Liver (tissue), 8 donors: ENCODE measurements at regions not wholly inside any gene's neighbourhood (a gene's known extent, or its start where the extent isn't known, plus 50 kb on each side); places are given as distances from the start of the nearest gene placed in this dataset.

ENCODE experiments used
- DNase-seq: peaks from one replicate; pipeline ENCODE4 v3.0.0-alpha.2; 2017; ENCODE audit warnings: low spot score
- H3K27ac ChIP-seq, 2 donors: one replicate each; pipeline ENCODE4 v1.7.0; 2013; ENCODE audit warnings: inconsistent platforms in 2 of 2, low read length in 2 of 2, control low read depth in 1 of 2, low read depth in 1 of 2, mild to moderate bottlenecking in 1 of 2
- H3K27me3 ChIP-seq, 4 donors: one replicate each; pipeline versions ENCODE4 v1.6.1 to v1.7.0; 2013; ENCODE audit warnings: low read length in 3 of 4, inconsistent platforms in 1 of 4, mild to moderate bottlenecking in 1 of 4, moderate library complexity in 1 of 4; ENCODE audit not compliant: control insufficient read depth in 4 of 4, insufficient read depth in 4 of 4
- H3K36me3 ChIP-seq, 4 donors: one replicate each; pipeline versions ENCODE4 v1.6.1 to v1.7.0; 2013; ENCODE audit warnings: low read length in 3 of 4, mild to moderate bottlenecking in 3 of 4, low read depth in 1 of 4, moderate library complexity in 1 of 4; ENCODE audit not compliant: control insufficient read depth in 4 of 4, insufficient read depth in 3 of 4
- H3K4me1 ChIP-seq, 4 donors: one replicate each; pipeline versions ENCODE4 v1.6.1 to v1.7.0; 2013; ENCODE audit warnings: low read length in 3 of 4, mild to moderate bottlenecking in 3 of 4, moderate library complexity in 1 of 4; ENCODE audit not compliant: control insufficient read depth in 4 of 4, insufficient read depth in 4 of 4
- H3K4me3 ChIP-seq, 3 donors: one replicate each; pipeline versions ENCODE4 v1.6.1 to v1.7.0; 2013; ENCODE audit warnings: low read length in 3 of 3, control low read depth in 1 of 3, low read depth in 1 of 3, mild to moderate bottlenecking in 1 of 3
- H3K9ac ChIP-seq, 2 donors: one replicate each; pipeline ENCODE4 v1.7.0; 2013; ENCODE audit warnings: low read length in 2 of 2, mild to moderate bottlenecking in 2 of 2, moderate library complexity in 2 of 2, control low read depth in 1 of 2, low read depth in 1 of 2
- H3K9me3 ChIP-seq, 4 donors: one replicate each; pipeline versions ENCODE4 v1.6.1 to v1.7.0; 2013; ENCODE audit warnings: low read length in 3 of 4; ENCODE audit not compliant: control insufficient read depth in 4 of 4
- CTCF ChIP-seq: fragments of 150-350 bp; IDR thresholded peaks from 2 replicates; pipeline ENCODE4 v1.5.1; 2017; ENCODE audit warnings: improper control_type of control experiment, low read depth, low read length; ENCODE audit not compliant: missing input control
- EGR1 ChIP-seq, 2 donors: IDR thresholded peaks; 2 replicates each; pipeline ENCODE4 v1.6.1; 2016 to 2018; ENCODE audit warnings: antibody characterized with exemption in 2 of 2, low read depth in 2 of 2
- FOXA1 ChIP-seq: IDR thresholded peaks from 2 replicates; pipeline ENCODE4 v1.6.1; 2016; ENCODE audit warnings: antibody characterized with exemption
- FOXA2 ChIP-seq: IDR thresholded peaks from 2 replicates; pipeline ENCODE4 v1.6.1; 2016; ENCODE audit warnings: antibody characterized with exemption
- GABPA ChIP-seq, 2 donors: IDR thresholded peaks in 1 of 2; conservative IDR thresholded peaks in 1 of 2; 2 replicates each; pipeline ENCODE4 v1.6.1; 2016; ENCODE audit warnings: antibody characterized with exemption in 2 of 2, mild to moderate bottlenecking in 1 of 2, moderate library complexity in 1 of 2
- HNF4A ChIP-seq, 2 donors: conservative IDR thresholded peaks; 2 replicates each; pipeline ENCODE4 v1.6.1; 2016; ENCODE audit warnings: antibody characterized with exemption in 2 of 2, mild to moderate bottlenecking in 2 of 2
- HNF4G ChIP-seq: IDR thresholded peaks from 2 replicates; pipeline ENCODE4 v1.6.1; 2016; ENCODE audit warnings: antibody characterized with exemption
- JUND ChIP-seq, 2 donors: IDR thresholded peaks; 2 replicates each; pipeline ENCODE4 v1.6.1; 2016; ENCODE audit warnings: antibody characterized with exemption in 2 of 2
- NR2F2 ChIP-seq: IDR thresholded peaks from 2 replicates; pipeline ENCODE4 v1.6.1; 2016; ENCODE audit warnings: antibody characterized with exemption
- RAD21 ChIP-seq, 2 donors: IDR thresholded peaks; 2 replicates each; pipeline ENCODE4 v1.6.1; 2016; ENCODE audit warnings: antibody characterized with exemption in 2 of 2, mild to moderate bottlenecking in 2 of 2
- RXRA ChIP-seq, 2 donors: IDR thresholded peaks; 2 replicates each; pipeline ENCODE4 v1.6.1; 2017 to 2018; ENCODE audit warnings: antibody characterized with exemption in 2 of 2, mild to moderate bottlenecking in 1 of 2
- SP1 ChIP-seq: IDR thresholded peaks from 2 replicates; pipeline ENCODE4 v1.6.1; 2018; ENCODE audit warnings: antibody characterized with exemption, mild to moderate bottlenecking
- TAF1 ChIP-seq: conservative IDR thresholded peaks from 2 replicates; pipeline ENCODE4 v1.6.1; 2016; ENCODE audit warnings: antibody characterized with exemption, mild to moderate bottlenecking
- YY1 ChIP-seq: IDR thresholded peaks from 2 replicates; pipeline ENCODE4 v1.6.1; 2016; ENCODE audit warnings: antibody characterized with exemption, mild to moderate bottlenecking
- ZBTB33 ChIP-seq: IDR thresholded peaks from 2 replicates; pipeline ENCODE4 v1.6.1; 2016; ENCODE audit warnings: antibody characterized with exemption
- WGBS: extraction: QIAGEN DNeasy Blood & Tissue Kit; methylation state at CpG from one replicate; pipeline ENCODE4 v1.1.7; 2013; 5-methylcytosine and 5-hydroxymethylcytosine counted together
- TF ChIP-seq, protein P1 (sequence below): IDR thresholded peaks from 2 replicates; pipeline ENCODE4 v1.6.1; 2016; ENCODE audit warnings: antibody characterized with exemption
- TF ChIP-seq, protein P2 (sequence below): IDR thresholded peaks from 2 replicates; pipeline ENCODE4 v1.6.1; 2016; ENCODE audit warnings: antibody characterized with exemption
- TF ChIP-seq, protein P3 (sequence below): IDR thresholded peaks from 2 replicates; pipeline ENCODE4 v1.6.1; 2016; ENCODE audit warnings: antibody characterized with exemption, mild to moderate bottlenecking
- donor health status: healthy.
- donor health status: healthy.
- donor health status: healthy.
- donor health status: healthy.
- donor health status: healthy.

DNA sequence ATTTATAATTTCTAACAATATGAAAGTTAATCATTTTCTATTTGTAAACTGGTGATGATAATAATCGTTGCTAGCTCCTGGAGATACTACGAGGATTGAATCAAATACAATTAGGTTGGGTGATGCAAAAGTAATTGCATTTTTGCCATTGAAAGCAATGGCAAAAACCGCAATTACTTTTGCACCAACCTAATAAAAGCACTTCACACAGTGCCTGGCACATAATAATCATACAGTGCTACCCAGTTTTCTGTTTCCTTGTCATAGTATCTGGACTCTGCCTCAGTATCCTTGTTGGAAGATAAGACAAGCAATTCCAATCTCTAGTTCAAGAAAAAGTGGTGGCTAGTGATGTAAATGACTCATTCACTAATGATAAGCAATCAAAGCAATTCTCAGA is 176.8 kb upstream of the TRPC5 start:
- H3K9ac ChIP-seq = no peak overlapping the region
- DNase-seq = no peak
- no peak overlapping the region for H3K4me3 ChIP-seq
- H3K4me1 ChIP-seq = no peaks in the 10 kb centered on the region
- 62% methylated on average over 3 of the region's 3 CpGs for WGBS
- H3K9me3 ChIP-seq = no peaks in the 10 kb centered on the region
- no peak overlapping the region for H3K27ac ChIP-seq
- H3K27me3 ChIP-seq = no peaks in the 10 kb centered on the region
- no peaks in the 10 kb centered on the region for H3K36me3 ChIP-seq
- TF ChIP-seq YY1 (no peak), SP1 (no peak), RAD21 (IDR thresholded peaks at IDR 0.05) (no peak), HNF4G (no peak), EGR1 (IDR thresholded peaks at IDR 0.05; ENCODE audit: low read depth in 2 of 2) (no peak), FOXA2 (no peak), RXRA (IDR thresholded peaks at IDR 0.05) (no peak), ZBTB33 (no peak), CTCF (no peak), JUND (IDR thresholded peaks at IDR 0.05) (no peak), NR2F2 (no peak), TAF1 (no peak), FOXA1 (no peak), HNF4A (conservative IDR thresholded peaks at IDR 0.05) (no peak), GABPA (IDR thresholded peaks at IDR 0.05 in 1 of 2, conservative IDR thresholded peaks at IDR 0.05 in 1 of 2) (no peak)
- TF ChIP-seq, protein P1, sequence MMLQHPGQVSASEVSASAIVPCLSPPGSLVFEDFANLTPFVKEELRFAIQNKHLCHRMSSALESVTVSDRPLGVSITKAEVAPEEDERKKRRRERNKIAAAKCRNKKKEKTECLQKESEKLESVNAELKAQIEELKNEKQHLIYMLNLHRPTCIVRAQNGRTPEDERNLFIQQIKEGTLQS = no peak
- TF ChIP-seq, protein P2, sequence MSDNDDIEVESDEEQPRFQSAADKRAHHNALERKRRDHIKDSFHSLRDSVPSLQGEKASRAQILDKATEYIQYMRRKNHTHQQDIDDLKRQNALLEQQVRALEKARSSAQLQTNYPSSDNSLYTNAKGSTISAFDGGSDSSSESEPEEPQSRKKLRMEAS = no peak
- TF ChIP-seq, protein P3, sequence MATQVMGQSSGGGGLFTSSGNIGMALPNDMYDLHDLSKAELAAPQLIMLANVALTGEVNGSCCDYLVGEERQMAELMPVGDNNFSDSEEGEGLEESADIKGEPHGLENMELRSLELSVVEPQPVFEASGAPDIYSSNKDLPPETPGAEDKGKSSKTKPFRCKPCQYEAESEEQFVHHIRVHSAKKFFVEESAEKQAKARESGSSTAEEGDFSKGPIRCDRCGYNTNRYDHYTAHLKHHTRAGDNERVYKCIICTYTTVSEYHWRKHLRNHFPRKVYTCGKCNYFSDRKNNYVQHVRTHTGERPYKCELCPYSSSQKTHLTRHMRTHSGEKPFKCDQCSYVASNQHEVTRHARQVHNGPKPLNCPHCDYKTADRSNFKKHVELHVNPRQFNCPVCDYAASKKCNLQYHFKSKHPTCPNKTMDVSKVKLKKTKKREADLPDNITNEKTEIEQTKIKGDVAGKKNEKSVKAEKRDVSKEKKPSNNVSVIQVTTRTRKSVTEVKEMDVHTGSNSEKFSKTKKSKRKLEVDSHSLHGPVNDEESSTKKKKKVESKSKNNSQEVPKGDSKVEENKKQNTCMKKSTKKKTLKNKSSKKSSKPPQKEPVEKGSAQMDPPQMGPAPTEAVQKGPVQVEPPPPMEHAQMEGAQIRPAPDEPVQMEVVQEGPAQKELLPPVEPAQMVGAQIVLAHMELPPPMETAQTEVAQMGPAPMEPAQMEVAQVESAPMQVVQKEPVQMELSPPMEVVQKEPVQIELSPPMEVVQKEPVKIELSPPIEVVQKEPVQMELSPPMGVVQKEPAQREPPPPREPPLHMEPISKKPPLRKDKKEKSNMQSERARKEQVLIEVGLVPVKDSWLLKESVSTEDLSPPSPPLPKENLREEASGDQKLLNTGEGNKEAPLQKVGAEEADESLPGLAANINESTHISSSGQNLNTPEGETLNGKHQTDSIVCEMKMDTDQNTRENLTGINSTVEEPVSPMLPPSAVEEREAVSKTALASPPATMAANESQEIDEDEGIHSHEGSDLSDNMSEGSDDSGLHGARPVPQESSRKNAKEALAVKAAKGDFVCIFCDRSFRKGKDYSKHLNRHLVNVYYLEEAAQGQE = no peak
